KMS-11 (cell line): ENCODE measurements at regions not wholly inside any gene's neighbourhood (a gene's known extent, or its start where the extent isn't known, plus 50 kb on each side); places are given as distances from the start of the nearest gene placed in this dataset.
"Not testable (repeated sequence)": the region's sequence is repeated elsewhere in the genome, so short reads cannot be mapped to it uniquely, and the experiment has no call there.

Experiments
- H2AFZ ChIP-seq: fragments of 200-600 bp; sonication (generic); 2 replicates; pipeline ENCODE4 v1.6.1; 2016; ENCODE audit warnings: antibody characterized with exemption, mixed run types, low read depth
- H3K27ac ChIP-seq: fragments of 200-600 bp; sonication (generic); 2 replicates; pipeline ENCODE4 v1.6.1; 2016; ENCODE audit warnings: mild to moderate bottlenecking, mixed run types
- H3K27me3 ChIP-seq: fragments of 200-600 bp; sonication (generic); 2 replicates; pipeline ENCODE4 v1.6.1; 2017; ENCODE audit warnings: mild to moderate bottlenecking, low read depth, mixed run types, moderate library complexity; ENCODE audit not compliant: insufficient read depth
- H3K36me3 ChIP-seq: fragments of 200-600 bp; sonication (generic); 2 replicates; pipeline ENCODE4 v1.6.1; 2017; ENCODE audit warnings: mild to moderate bottlenecking, mixed run types; ENCODE audit not compliant: insufficient read depth
- H3K4me1 ChIP-seq: fragments of 200-600 bp; sonication (generic); 2 replicates; pipeline ENCODE4 v1.6.1; 2016; ENCODE audit warnings: mild to moderate bottlenecking, low read depth, mixed run types; ENCODE audit not compliant: poor library complexity, severe bottlenecking
- H3K4me2 ChIP-seq: fragments of 200-600 bp; sonication (generic); 2 replicates; pipeline ENCODE4 v1.7.0; 2016; ENCODE audit warnings: mild to moderate bottlenecking, mixed run types
- H3K4me3 ChIP-seq: fragments of 200-600 bp; sonication (generic); IDR thresholded peaks from 2 replicates; pipeline ENCODE4 v1.6.1; 2017; ENCODE audit warnings: low read depth, low read length, mixed read lengths; ENCODE audit not compliant: insufficient read depth
- H3K79me2 ChIP-seq: fragments of 200-600 bp; sonication (generic); 2 replicates; pipeline ENCODE4 v1.6.1; 2016; ENCODE audit warnings: low read depth, mixed run types; ENCODE audit not compliant: insufficient read depth
- H3K9ac ChIP-seq: fragments of 200-600 bp; sonication (generic); 2 replicates; pipeline ENCODE4 v1.6.1; 2016; ENCODE audit warnings: mild to moderate bottlenecking, mixed run types
- H4K20me1 ChIP-seq: fragments of 200-600 bp; sonication (generic); 2 replicates; pipeline ENCODE4 v1.6.1; 2016; ENCODE audit warnings: mild to moderate bottlenecking, mixed run types; ENCODE audit not compliant: insufficient read depth
- TF ChIP-seq, protein P1 (sequence below): fragments of 200-600 bp; sonication (generic); conservative IDR thresholded peaks from 2 replicates; pipeline ENCODE4 v1.6.1; 2017; ENCODE audit warnings: low read depth, mild to moderate bottlenecking, antibody characterized with exemption, low read length, moderate library complexity, mixed read lengths

DNA sequence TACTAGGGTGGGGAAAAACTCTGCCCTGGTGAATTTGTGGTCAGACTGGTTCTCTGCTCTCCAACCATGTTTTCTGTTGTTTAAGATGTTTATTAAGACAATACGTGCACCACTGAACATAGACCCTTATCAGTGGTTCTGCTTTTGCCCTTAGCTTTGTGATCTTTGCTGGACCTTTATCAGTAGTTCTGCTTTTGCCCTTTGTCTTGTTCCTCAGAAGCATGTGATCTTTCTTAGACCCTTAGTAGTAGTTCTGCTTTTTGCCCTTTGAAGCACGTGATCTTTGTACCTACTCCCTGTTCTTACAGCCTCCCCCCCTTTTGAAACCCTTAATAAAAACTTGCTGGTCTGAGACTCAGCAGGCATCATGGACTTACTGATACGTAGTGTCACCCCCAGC lies 101.4 kb upstream of the FAM90A1 start:
- H3K9ac ChIP-seq, H4K20me1 ChIP-seq, H3K79me2 ChIP-seq, H3K36me3 ChIP-seq, H2AFZ ChIP-seq, H3K4me3 ChIP-seq, H3K27me3 ChIP-seq, H3K4me2 ChIP-seq, H3K27ac ChIP-seq, H3K4me1 ChIP-seq: not testable (repeated sequence)

GRCh38 chr12:8332373-8332772 lies 105.0 kb upstream of the FAM90A1 start:
- not testable (repeated sequence) for H3K27me3 ChIP-seq, H3K36me3 ChIP-seq, H4K20me1 ChIP-seq, H3K9ac ChIP-seq, H2AFZ ChIP-seq, H3K4me2 ChIP-seq, H3K79me2 ChIP-seq, H3K4me1 ChIP-seq, H3K27ac ChIP-seq, H3K4me3 ChIP-seq

DNA sequence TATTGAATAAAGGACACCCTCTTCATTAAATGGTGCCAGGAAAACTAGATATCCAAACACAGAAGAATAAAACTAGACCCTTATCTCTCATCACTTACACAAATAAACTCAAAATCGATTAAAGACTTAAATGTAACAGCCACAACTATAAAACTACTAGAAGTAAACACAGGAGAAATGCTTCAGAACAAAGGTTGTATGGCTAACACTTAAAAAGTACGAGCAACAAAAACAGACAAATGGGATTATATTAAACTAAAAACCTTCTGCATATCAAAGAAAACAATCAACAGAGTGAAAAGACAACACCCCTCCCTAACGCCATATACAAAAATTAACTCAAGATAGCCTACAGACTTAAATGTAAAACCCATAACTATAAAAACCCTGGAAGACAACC lies 104.7 kb upstream of the CLEC6A start:
- not testable (repeated sequence) for H3K9ac ChIP-seq, H3K27me3 ChIP-seq, H3K4me3 ChIP-seq, H2AFZ ChIP-seq, H3K4me1 ChIP-seq, H4K20me1 ChIP-seq, H3K79me2 ChIP-seq, H3K4me2 ChIP-seq, H3K36me3 ChIP-seq, H3K27ac ChIP-seq

- not testable (repeated sequence) for H4K20me1 ChIP-seq, H2AFZ ChIP-seq, H3K79me2 ChIP-seq, H3K4me2 ChIP-seq, H3K36me3 ChIP-seq, H3K4me1 ChIP-seq, H3K27ac ChIP-seq, H3K27me3 ChIP-seq, H3K4me3 ChIP-seq, H3K9ac ChIP-seq
These were observed 101.0 kb upstream of the CLEC6A start for GRCh38 chr12:8354741-8355140.

GRCh38 chr12:8355531-8355930 lies 100.2 kb upstream of the CLEC6A start:
- H3K27me3 ChIP-seq, H4K20me1 ChIP-seq, H3K4me1 ChIP-seq, H2AFZ ChIP-seq, H3K36me3 ChIP-seq, H3K79me2 ChIP-seq, H3K27ac ChIP-seq, H3K4me3 ChIP-seq, H3K4me2 ChIP-seq, H3K9ac ChIP-seq: not testable (repeated sequence)

DNA sequence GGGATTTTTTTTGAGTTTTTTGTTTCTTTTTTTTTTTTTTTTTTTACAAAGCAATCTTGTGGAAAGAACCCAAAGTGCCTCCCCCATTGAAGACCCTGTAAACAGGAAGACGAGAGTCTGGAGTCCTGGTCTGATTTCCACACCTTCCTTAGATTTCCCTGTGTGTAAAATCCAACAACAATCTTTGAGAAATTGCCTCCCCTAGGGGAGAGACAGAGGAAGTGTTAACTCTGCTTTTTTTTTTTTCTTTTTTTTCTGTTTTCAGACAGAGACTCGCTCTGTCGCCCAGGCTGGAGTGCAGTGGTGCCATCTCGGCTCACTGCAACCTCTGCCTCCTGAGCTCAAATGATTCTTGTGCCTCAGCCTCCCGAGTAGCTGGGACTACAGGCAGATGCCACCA lies 82.0 kb upstream of the CLEC6A start:
- H3K36me3 ChIP-seq, H3K4me3 ChIP-seq, H3K79me2 ChIP-seq, H2AFZ ChIP-seq, H3K9ac ChIP-seq, H3K27me3 ChIP-seq, H4K20me1 ChIP-seq, H3K27ac ChIP-seq, H3K4me1 ChIP-seq, H3K4me2 ChIP-seq: not testable (repeated sequence)
- TF ChIP-seq, protein P1, sequence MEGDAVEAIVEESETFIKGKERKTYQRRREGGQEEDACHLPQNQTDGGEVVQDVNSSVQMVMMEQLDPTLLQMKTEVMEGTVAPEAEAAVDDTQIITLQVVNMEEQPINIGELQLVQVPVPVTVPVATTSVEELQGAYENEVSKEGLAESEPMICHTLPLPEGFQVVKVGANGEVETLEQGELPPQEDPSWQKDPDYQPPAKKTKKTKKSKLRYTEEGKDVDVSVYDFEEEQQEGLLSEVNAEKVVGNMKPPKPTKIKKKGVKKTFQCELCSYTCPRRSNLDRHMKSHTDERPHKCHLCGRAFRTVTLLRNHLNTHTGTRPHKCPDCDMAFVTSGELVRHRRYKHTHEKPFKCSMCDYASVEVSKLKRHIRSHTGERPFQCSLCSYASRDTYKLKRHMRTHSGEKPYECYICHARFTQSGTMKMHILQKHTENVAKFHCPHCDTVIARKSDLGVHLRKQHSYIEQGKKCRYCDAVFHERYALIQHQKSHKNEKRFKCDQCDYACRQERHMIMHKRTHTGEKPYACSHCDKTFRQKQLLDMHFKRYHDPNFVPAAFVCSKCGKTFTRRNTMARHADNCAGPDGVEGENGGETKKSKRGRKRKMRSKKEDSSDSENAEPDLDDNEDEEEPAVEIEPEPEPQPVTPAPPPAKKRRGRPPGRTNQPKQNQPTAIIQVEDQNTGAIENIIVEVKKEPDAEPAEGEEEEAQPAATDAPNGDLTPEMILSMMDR, result peak; percentile 35; the same call in 1 of the 2 replicates

GRCh38 chr12:8375122-8375521 lies 80.6 kb upstream of the CLEC6A start:
- H4K20me1 ChIP-seq, H2AFZ ChIP-seq, H3K36me3 ChIP-seq, H3K4me3 ChIP-seq, H3K9ac ChIP-seq, H3K27me3 ChIP-seq, H3K79me2 ChIP-seq, H3K27ac ChIP-seq, H3K4me2 ChIP-seq, H3K4me1 ChIP-seq: not testable (repeated sequence)

GRCh38 chr12:8377756-8378155 lies 78.0 kb upstream of the CLEC6A start:
- H3K79me2 ChIP-seq, H3K36me3 ChIP-seq, H3K27me3 ChIP-seq, H2AFZ ChIP-seq, H3K4me3 ChIP-seq, H4K20me1 ChIP-seq, H3K4me1 ChIP-seq, H3K9ac ChIP-seq, H3K27ac ChIP-seq, H3K4me2 ChIP-seq: not testable (repeated sequence)

GRCh38 chr12:8382556-8382955 lies 73.2 kb upstream of the CLEC6A start:
- H3K79me2 ChIP-seq, H2AFZ ChIP-seq, H3K27ac ChIP-seq: not testable (repeated sequence)

DNA sequence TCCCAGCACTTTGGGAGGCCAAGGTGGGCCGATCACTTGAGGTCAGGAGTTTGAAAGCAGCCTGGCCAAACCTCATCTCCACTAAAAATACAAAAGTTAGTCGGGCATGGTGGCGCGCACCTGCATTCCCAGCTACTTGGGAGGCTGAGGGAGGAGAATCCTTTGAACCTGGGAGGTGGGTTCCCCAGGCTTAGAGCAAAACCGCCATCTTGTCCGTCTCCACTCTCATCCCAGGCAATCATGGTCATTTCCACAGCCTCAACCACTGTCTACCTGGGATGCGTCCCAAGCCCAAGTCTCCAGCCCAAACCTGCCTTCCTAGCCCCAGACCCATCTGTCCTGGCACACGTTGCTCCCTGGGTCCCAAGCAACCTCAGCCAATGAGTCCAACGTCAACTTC lies 71.1 kb upstream of the CLEC6A start:
- not testable (repeated sequence) for H4K20me1 ChIP-seq, H3K4me3 ChIP-seq, H3K9ac ChIP-seq, H3K36me3 ChIP-seq, H3K79me2 ChIP-seq, H2AFZ ChIP-seq, H3K4me2 ChIP-seq, H3K27ac ChIP-seq, H3K4me1 ChIP-seq, H3K27me3 ChIP-seq

More at GRCh38 chr12:8382556-8382955, 73.2 kb upstream of the CLEC6A start:
- not testable (repeated sequence) for H3K27me3 ChIP-seq, H3K4me1 ChIP-seq, H4K20me1 ChIP-seq, H3K4me2 ChIP-seq, H3K9ac ChIP-seq, H3K4me3 ChIP-seq, H3K36me3 ChIP-seq
